ENCODE measurements at regions not wholly inside any gene's neighbourhood (a gene's known extent, or its start where the extent isn't known, plus 50 kb on each side); places are given as distances from the start of the nearest gene placed in this dataset.

DNA sequence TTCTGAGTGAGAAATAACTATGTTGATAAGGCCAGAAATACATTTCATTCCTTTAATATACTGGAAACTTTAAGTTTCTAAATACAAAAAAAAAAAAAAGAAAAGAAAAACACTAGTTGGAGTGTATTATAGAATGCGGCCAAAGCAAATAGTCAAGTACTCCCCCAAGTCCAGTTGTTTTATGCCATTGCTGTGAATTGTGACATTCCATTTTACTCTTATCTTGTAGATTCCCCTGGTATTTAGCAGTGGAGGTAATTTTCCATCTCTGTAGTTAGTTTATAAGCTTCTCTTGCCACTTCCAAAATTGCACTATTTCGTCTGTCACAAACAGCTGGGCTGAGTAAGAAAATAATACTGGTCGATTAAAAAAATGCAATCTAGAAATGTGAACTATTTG lies 426.0 kb downstream of the PCDH18 start:
- TF ChIP-seq, protein P1, sequence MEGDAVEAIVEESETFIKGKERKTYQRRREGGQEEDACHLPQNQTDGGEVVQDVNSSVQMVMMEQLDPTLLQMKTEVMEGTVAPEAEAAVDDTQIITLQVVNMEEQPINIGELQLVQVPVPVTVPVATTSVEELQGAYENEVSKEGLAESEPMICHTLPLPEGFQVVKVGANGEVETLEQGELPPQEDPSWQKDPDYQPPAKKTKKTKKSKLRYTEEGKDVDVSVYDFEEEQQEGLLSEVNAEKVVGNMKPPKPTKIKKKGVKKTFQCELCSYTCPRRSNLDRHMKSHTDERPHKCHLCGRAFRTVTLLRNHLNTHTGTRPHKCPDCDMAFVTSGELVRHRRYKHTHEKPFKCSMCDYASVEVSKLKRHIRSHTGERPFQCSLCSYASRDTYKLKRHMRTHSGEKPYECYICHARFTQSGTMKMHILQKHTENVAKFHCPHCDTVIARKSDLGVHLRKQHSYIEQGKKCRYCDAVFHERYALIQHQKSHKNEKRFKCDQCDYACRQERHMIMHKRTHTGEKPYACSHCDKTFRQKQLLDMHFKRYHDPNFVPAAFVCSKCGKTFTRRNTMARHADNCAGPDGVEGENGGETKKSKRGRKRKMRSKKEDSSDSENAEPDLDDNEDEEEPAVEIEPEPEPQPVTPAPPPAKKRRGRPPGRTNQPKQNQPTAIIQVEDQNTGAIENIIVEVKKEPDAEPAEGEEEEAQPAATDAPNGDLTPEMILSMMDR (IDR thresholded peaks at IDR 0.05) = no peak
- TF ChIP-seq POLR2A (IDR thresholded peaks at IDR 0.05) = no peak
